Neural crest cell (in vitro differentiated cells): ENCODE measurements at regions not wholly inside any gene's neighbourhood (a gene's known extent, or its start where the extent isn't known, plus 50 kb on each side); places are given as distances from the start of the nearest gene placed in this dataset.

ENCODE experiments used
- DNase-seq: peaks from one replicate; pipeline ENCODE4 v3.0.0; 2021; ENCODE audit warnings: low read depth, mixed read lengths, low spot score
- H3K27ac Mint-ChIP-seq: one replicate; pipeline ENCODE4 v1.8.0; 2021; ENCODE audit warnings: mild to moderate bottlenecking, mixed read lengths; ENCODE audit not compliant: unreplicated experiment
- H3K27me3 Mint-ChIP-seq: 2 replicates; pipeline ENCODE4 v1.8.0; 2021; ENCODE audit warnings: low read depth, mild to moderate bottlenecking, mixed read lengths
- H3K36me3 Mint-ChIP-seq: 2 replicates; pipeline ENCODE4 v1.8.0; 2021; ENCODE audit warnings: low read depth, mild to moderate bottlenecking, mixed read lengths
- H3K4me1 Mint-ChIP-seq: 2 replicates; pipeline ENCODE4 v1.8.0; 2021; ENCODE audit warnings: mixed read lengths
- H3K4me3 Mint-ChIP-seq: one replicate; pipeline ENCODE4 v1.8.0; 2021; ENCODE audit warnings: mild to moderate bottlenecking, mixed read lengths
- H3K9me3 Mint-ChIP-seq: 2 replicates; pipeline ENCODE4 v1.8.0; 2021; ENCODE audit warnings: mixed read lengths
- CTCF ChIP-seq: fragments of 200-600 bp; sonication (generic); conservative IDR thresholded peaks from 2 replicates; pipeline ENCODE4 v1.5.0; 2021; ENCODE audit warnings: antibody characterized with exemption, mild to moderate bottlenecking

GRCh38 chr5:27472871-27473270 lies 434.5 kb upstream of the CDH9 start:
- DNase-seq: no peak
- Mint-ChIP-seq H3K9me3 (peaks cover 6% of the 10 kb centered on the region), H3K27me3 (no peaks in the 10 kb centered on the region), H3K36me3 (peaks cover 29% of the 10 kb centered on the region), H3K27ac (peak overlapping the region; percentile 43), H3K4me3 (peak overlapping the region; percentile 80), H3K4me1 (peaks cover 26% of the 10 kb centered on the region)
- no peak for TF ChIP-seq CTCF

- no peaks in the 10 kb centered on the region for H3K27me3 Mint-ChIP-seq
- no peak for TF ChIP-seq CTCF
- H3K4me3 Mint-ChIP-seq: peak overlapping the region; percentile 80
- peaks cover 22% of the 10 kb centered on the region for H3K36me3 Mint-ChIP-seq
- peaks cover 3% of the 10 kb centered on the region for H3K9me3 Mint-ChIP-seq
- H3K4me1 Mint-ChIP-seq: peaks cover 32% of the 10 kb centered on the region
- peak overlapping the region; percentile 43 for H3K27ac Mint-ChIP-seq
- peak; percentile 21 for DNase-seq
Observed at GRCh38 chr5:27472000-27472763, 433.8 kb upstream of the CDH9 start.

DNA sequence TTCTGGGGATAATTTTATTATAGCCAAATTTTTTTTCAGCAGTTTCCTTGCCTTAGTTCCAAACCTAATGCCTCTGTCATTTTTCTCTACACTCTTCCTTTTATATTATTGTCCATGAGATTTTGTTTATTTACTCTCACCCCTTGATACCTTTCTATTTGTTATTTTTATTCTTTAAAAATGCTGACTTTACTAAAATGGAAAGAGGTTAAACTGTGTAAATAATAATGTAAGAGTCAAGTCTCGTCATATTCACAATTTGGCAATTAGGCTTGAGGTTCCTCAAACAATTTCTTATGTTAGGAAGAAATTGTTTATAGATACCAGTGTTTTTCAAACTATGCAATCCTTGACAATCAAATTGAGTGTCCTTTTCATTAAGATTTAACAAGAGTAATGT lies 428.6 kb upstream of the CDH9 start:
- peaks cover 7% of the 10 kb centered on the region for H3K9me3 Mint-ChIP-seq
- no peak for DNase-seq
- H3K36me3 Mint-ChIP-seq: peaks cover 2% of the 10 kb centered on the region
- peaks cover 14% of the 10 kb centered on the region for H3K4me1 Mint-ChIP-seq
- H3K4me3 Mint-ChIP-seq: no peak overlapping the region
- TF ChIP-seq CTCF: no peak
- no peaks in the 10 kb centered on the region for H3K27me3 Mint-ChIP-seq
- no peak overlapping the region for H3K27ac Mint-ChIP-seq

DNA sequence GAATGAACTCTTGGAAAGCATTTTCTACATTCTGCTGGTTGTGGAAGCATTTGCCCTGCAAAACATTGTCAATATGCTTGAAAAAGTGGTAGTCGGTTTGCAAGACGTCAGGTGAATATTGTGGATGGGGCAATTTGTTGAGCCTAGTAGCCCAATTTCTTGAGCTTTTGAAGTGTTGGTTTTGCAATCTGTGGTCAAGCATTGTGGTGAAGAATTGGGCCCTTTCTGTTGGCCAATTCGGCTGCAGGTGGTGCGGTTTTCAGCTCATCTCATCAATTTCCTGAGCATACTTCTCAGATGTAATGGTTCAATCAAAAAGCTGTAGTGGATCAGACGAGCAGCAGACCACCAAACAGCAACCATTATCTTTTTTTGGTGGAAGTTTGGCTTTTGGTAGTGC lies 426.8 kb upstream of the CDH9 start:
- Mint-ChIP-seq H3K27ac (no peak overlapping the region), H3K27me3 (no peaks in the 10 kb centered on the region), H3K4me1 (peaks cover 10% of the 10 kb centered on the region), H3K4me3 (no peak overlapping the region), H3K9me3 (peaks cover 7% of the 10 kb centered on the region), H3K36me3 (no peaks in the 10 kb centered on the region)
- DNase-seq: no peak
- no peak for TF ChIP-seq CTCF

DNA sequence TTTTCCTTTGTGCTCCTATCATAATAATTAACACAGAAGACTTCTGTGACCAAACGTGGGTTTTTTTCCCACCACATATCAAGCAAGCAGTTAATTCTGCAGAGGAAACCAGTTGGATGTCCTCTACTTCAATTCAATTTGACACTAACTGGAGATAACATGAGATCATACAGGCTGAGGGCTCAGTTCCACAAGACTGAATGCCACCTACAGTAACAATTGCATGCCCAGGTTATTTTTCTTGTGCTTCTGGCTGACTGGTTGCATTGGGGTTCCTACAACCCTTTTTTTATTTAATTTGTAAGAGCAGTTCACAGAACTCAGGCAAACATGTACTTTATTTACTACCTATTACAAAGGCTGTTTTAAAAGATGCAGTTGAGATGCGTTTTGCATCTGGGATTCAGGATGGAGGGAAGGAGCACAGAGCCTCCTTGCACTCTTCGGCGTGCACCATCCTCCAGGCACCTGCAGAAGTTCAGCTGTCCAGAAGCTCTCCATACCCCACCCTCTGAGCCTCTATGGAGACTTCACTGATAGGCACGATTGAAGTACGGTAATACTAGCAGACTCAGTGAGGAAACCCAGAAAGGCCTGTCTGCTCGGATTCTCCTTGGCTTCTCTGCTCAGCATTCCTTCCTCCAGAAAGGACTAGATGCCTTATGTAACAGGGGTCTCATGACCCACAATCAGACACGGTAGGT lies 425.2 kb upstream of the CDH9 start:
- no peak for TF ChIP-seq CTCF
- peaks cover 7% of the 10 kb centered on the region for H3K9me3 Mint-ChIP-seq
- H3K27ac Mint-ChIP-seq: no peak overlapping the region
- H3K27me3 Mint-ChIP-seq: no peaks in the 10 kb centered on the region
- peaks cover 10% of the 10 kb centered on the region for H3K4me1 Mint-ChIP-seq
- no peak for DNase-seq
- H3K36me3 Mint-ChIP-seq: no peaks in the 10 kb centered on the region
- H3K4me3 Mint-ChIP-seq: no peak overlapping the region
